Smooth muscle cell (in vitro differentiated cells): ENCODE measurements at regions not wholly inside any gene's neighbourhood (a gene's known extent, or its start where the extent isn't known, plus 50 kb on each side); places are given as distances from the start of the nearest gene placed in this dataset.

Experiments used
- DNase-seq: peaks from one replicate; lab custom pipeline; 2025; ENCODE audit not compliant: unreplicated experiment; lab: John Stamatoyannopoulos, UW
- H2AFZ ChIP-seq: fragments of 200-600 bp; sonication (generic); 2 replicates; pipeline ENCODE4 v1.6.0; 2016; ENCODE audit warnings: antibody characterized with exemption, low read depth, mild to moderate bottlenecking
- H3F3A ChIP-seq: fragments of 200-600 bp; sonication (generic); 2 replicates; pipeline ENCODE4 v1.6.0; 2017; ENCODE audit warnings: antibody characterized with exemption, low read depth
- H3K27ac ChIP-seq: fragments of 200-600 bp; sonication (generic); 2 replicates; pipeline ENCODE4 v1.5.1; 2016; ENCODE audit warnings: low read depth, mild to moderate bottlenecking
- H3K27me3 ChIP-seq: fragments of 200-600 bp; sonication (generic); 2 replicates; pipeline ENCODE4 v1.6.1; 2016; ENCODE audit warnings: low read depth, mild to moderate bottlenecking
- H3K36me3 ChIP-seq: fragments of 200-600 bp; sonication (generic); 2 replicates; pipeline ENCODE4 v1.5.1; 2016; ENCODE audit warnings: low read depth
- H3K4me1 ChIP-seq: fragments of 200-600 bp; sonication (generic); 2 replicates; pipeline ENCODE4 v1.5.1; 2016; ENCODE audit warnings: low read depth
- H3K4me2 ChIP-seq: fragments of 200-600 bp; sonication (generic); 2 replicates; pipeline ENCODE4 v1.6.0; 2016; ENCODE audit warnings: mild to moderate bottlenecking
- H3K4me3 ChIP-seq: fragments of 200-600 bp; sonication (generic); 2 replicates; pipeline ENCODE4 v1.5.1; 2016; ENCODE audit warnings: mild to moderate bottlenecking
- H3K79me2 ChIP-seq: fragments of 200-600 bp; sonication (generic); 2 replicates; pipeline ENCODE4 v1.6.0; 2016; ENCODE audit warnings: low read depth, mild to moderate bottlenecking
- H3K9ac ChIP-seq: fragments of 200-600 bp; sonication (generic); 2 replicates; pipeline ENCODE4 v1.6.0; 2016; ENCODE audit warnings: low read depth
- H3K9me3 ChIP-seq: fragments of 200-600 bp; sonication (generic); replicated peaks from 2 replicates; pipeline ENCODE4 v1.5.1; 2016; ENCODE audit warnings: low read depth
- H4K20me1 ChIP-seq: fragments of 200-600 bp; sonication (generic); 2 replicates; pipeline ENCODE4 v1.6.0; 2016; ENCODE audit warnings: low read depth
- WGBS: methylation state at CpG from one replicate; pipeline ENCODE4 v1.1.7; 2016; ENCODE audit warnings: low lambda C conversion rate; 5-methylcytosine and 5-hydroxymethylcytosine counted together
- TF ChIP-seq, protein P1 (sequence below): fragments of 200-600 bp; sonication (generic); IDR thresholded peaks from 2 replicates; pipeline ENCODE4 v1.5.1; 2017; ENCODE audit warnings: borderline replicate concordance, mild to moderate bottlenecking, antibody characterized with exemption; ENCODE audit not compliant: insufficient read depth, poor library complexity, severe bottlenecking

DNA sequence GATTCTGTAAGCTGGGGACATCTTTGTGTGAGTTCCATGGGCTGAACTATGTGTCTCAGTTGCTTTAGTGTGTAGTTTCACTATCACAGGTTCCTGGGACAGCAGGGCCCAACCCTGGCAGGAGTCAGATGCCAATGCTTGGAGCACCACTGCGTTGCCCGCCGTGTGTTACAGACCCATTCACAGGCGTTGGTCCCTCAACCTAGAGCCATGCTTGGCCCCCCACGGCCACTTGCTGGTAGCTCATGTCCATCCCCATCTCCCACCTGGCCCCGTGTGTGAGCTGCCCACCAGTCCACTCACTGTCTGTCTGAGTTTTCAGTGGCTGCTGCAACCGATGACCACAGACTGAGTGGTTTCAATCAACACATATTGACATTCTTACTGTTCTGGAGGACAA, 546.9 kb downstream of the TCERG1L start:
- Histone ChIP-seq H2AFZ (no peak overlapping the region), H3K36me3 (no peaks in the 10 kb centered on the region), H3F3A (no peaks in the 10 kb centered on the region), H3K27me3 (no peaks in the 10 kb centered on the region), H3K4me1 (no peaks in the 10 kb centered on the region), H3K4me2 (no peak overlapping the region), H3K79me2 (no peaks in the 10 kb centered on the region), H3K4me3 (no peak overlapping the region), H3K27ac (no peak overlapping the region), H4K20me1 (no peaks in the 10 kb centered on the region), H3K9me3 (no peaks in the 10 kb centered on the region), H3K9ac (no peak overlapping the region)
- 83% methylated on average over 7 of the region's 7 CpGs for WGBS
- no peak for DNase-seq
- TF ChIP-seq, protein P1, sequence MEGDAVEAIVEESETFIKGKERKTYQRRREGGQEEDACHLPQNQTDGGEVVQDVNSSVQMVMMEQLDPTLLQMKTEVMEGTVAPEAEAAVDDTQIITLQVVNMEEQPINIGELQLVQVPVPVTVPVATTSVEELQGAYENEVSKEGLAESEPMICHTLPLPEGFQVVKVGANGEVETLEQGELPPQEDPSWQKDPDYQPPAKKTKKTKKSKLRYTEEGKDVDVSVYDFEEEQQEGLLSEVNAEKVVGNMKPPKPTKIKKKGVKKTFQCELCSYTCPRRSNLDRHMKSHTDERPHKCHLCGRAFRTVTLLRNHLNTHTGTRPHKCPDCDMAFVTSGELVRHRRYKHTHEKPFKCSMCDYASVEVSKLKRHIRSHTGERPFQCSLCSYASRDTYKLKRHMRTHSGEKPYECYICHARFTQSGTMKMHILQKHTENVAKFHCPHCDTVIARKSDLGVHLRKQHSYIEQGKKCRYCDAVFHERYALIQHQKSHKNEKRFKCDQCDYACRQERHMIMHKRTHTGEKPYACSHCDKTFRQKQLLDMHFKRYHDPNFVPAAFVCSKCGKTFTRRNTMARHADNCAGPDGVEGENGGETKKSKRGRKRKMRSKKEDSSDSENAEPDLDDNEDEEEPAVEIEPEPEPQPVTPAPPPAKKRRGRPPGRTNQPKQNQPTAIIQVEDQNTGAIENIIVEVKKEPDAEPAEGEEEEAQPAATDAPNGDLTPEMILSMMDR: no peak

- Histone ChIP-seq H3K9me3 (no peaks in the 10 kb centered on the region), H2AFZ (no peak overlapping the region), H3K4me3 (no peak overlapping the region), H3K79me2 (no peaks in the 10 kb centered on the region), H3K27me3 (no peaks in the 10 kb centered on the region), H4K20me1 (no peaks in the 10 kb centered on the region), H3K27ac (no peak overlapping the region), H3K9ac (no peak overlapping the region), H3F3A (no peaks in the 10 kb centered on the region), H3K4me2 (no peak overlapping the region), H3K4me1 (no peaks in the 10 kb centered on the region), H3K36me3 (no peaks in the 10 kb centered on the region)
- 61% methylated on average over 4 of the region's 4 CpGs for WGBS
- TF ChIP-seq, protein P1: no peak
- DNase-seq: no peak
Observed at GRCh38 chr10:130766071-130766470, 545.5 kb downstream of the TCERG1L start.

DNA sequence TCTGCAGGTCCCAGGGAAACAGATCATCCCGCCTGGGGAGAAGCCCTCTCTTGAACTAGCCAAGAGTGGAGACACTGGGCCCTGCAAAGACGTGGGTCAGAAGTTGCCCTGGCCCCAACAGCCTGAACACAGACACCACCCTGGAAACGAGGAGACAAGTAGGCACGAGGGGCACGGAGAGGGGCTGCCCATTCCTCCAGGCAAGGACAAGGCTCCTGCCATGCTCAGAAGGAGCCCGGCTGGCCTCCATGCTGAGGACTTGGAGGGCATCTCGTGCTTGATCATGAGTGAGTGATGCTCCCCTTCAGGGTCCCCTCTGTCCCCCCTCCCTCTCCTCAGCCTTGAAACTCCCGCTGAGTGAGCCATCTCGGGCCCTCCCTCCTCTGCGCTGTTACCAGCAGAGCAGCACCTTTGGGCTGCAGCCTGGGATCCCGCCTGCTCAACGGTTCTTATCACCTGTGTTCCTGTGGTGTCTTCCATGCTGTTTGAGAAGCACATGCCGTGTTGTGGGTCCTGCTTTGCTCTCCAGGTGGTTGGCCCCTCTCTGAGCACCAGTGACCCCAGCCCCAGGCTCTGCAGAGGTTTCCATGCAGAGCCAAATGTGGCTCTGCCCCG, 544.3 kb downstream of the TCERG1L start:
- Histone ChIP-seq H3K79me2 (no peaks in the 10 kb centered on the region), H3K27me3 (no peaks in the 10 kb centered on the region), H3K9me3 (no peaks in the 10 kb centered on the region), H3K27ac (no peak overlapping the region), H3F3A (no peaks in the 10 kb centered on the region), H4K20me1 (no peaks in the 10 kb centered on the region), H3K4me3 (no peak overlapping the region), H3K36me3 (no peaks in the 10 kb centered on the region), H3K9ac (no peak overlapping the region), H2AFZ (no peak overlapping the region), H3K4me2 (no peak overlapping the region), H3K4me1 (no peaks in the 10 kb centered on the region)
- no peak for DNase-seq
- WGBS: 84% methylated on average over 14 of the region's 14 CpGs
- TF ChIP-seq, protein P1: no peak
